Uterus (tissue), 2 donors: ENCODE measurements at regions not wholly inside any gene's neighbourhood (a gene's known extent, or its start where the extent isn't known, plus 50 kb on each side); places are given as distances from the start of the nearest gene placed in this dataset.

Experiments
- POLR2A ChIP-seq, 2 donors: fragments of 450-650 bp; IDR thresholded peaks; one replicate each; pipeline ENCODE4 v1.6.1; 2016; ENCODE audit warnings: antibody characterized with exemption in 2 of 2, mild to moderate bottlenecking in 1 of 2, moderate library complexity in 1 of 2
- TF ChIP-seq, protein P1 (sequence below), 4 experiments: fragments of 200-600 bp in 2 of 4; fragments of 450-650 bp in 2 of 4; sonication (generic) in 2 of 4; IDR thresholded peaks; one replicate each; pipeline ENCODE4 v1.5.1; 2016 to 2019; ENCODE audit warnings: antibody characterized with exemption in 4 of 4, mild to moderate bottlenecking in 2 of 4, moderate library complexity in 1 of 4

- TF ChIP-seq, protein P1, sequence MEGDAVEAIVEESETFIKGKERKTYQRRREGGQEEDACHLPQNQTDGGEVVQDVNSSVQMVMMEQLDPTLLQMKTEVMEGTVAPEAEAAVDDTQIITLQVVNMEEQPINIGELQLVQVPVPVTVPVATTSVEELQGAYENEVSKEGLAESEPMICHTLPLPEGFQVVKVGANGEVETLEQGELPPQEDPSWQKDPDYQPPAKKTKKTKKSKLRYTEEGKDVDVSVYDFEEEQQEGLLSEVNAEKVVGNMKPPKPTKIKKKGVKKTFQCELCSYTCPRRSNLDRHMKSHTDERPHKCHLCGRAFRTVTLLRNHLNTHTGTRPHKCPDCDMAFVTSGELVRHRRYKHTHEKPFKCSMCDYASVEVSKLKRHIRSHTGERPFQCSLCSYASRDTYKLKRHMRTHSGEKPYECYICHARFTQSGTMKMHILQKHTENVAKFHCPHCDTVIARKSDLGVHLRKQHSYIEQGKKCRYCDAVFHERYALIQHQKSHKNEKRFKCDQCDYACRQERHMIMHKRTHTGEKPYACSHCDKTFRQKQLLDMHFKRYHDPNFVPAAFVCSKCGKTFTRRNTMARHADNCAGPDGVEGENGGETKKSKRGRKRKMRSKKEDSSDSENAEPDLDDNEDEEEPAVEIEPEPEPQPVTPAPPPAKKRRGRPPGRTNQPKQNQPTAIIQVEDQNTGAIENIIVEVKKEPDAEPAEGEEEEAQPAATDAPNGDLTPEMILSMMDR (IDR thresholded peaks at IDR 0.05), result no peak
- TF ChIP-seq POLR2A (IDR thresholded peaks at IDR 0.05), result no peak
Observed at GRCh38 chr2:11975373-11975772, 228.9 kb downstream of the LPIN1 start.
